Endothelial cell of umbilical vein (primary cell): ENCODE measurements at regions not wholly inside any gene's neighbourhood (a gene's known extent, or its start where the extent isn't known, plus 50 kb on each side); places are given as distances from the start of the nearest gene placed in this dataset.

Experiments used
- BruUV-seq: library from RNA; stranded (reverse); fragments of 400-500 nt; replicated peaks from 2 replicates; lab custom pipeline; 2021; lab: Mats Ljungman, UMichigan
- CTCF ChIA-PET: fragments of 300-600, 350-600 bp; sonication (Branson Sonifier 250); formaldehyde crosslinking; loops from one replicate; lab custom pipeline; 2021; ENCODE audit warnings: antibody characterized with exemption, inconsistent platforms; lab: Charles Lee
- POLR2A ChIA-PET: fragments of 300-600, 350-600 bp; sonication (Branson Sonifier 250); formaldehyde crosslinking; loops from one replicate; lab custom pipeline; 2021; ENCODE audit warnings: antibody characterized with exemption, inconsistent platforms; lab: Charles Lee
- DNase-seq: peaks from one replicate; pipeline ENCODE4 v3.0.0-alpha.2; 2011; ENCODE audit warnings: low read depth, low spot score
- FAIRE-seq: peaks from 2 replicates; lab custom pipeline; 2011; peaks lifted over from hg19 to GRCh38; lab: Jason Lieb, UNC
- H2AFZ ChIP-seq: 2 replicates; pipeline ENCODE4 v1.6.0; 2012; ENCODE audit warnings: low read depth, low read length, control low read depth, inconsistent platforms
- H3K27ac ChIP-seq: 2 replicates; pipeline ENCODE4 v1.5.1; 2011; ENCODE audit warnings: low read depth, mild to moderate bottlenecking, control low read depth, low read length, moderate library complexity; ENCODE audit not compliant: insufficient read depth
- H3K27me3 ChIP-seq, 2 experiments: 2 replicates each; pipeline versions ENCODE4 v1.6.0 to v1.6.1; 2011; ENCODE audit warnings: low read length in 2 of 2, mixed read lengths in 1 of 2; ENCODE audit not compliant: control insufficient read depth in 2 of 2, insufficient read depth in 2 of 2
- H3K36me3 ChIP-seq, 2 experiments: 2 replicates in 1 of 2; 3 replicates in 1 of 2; pipeline ENCODE4 v1.5.1; 2011; ENCODE audit warnings: low read length in 2 of 2, mild to moderate bottlenecking in 1 of 2, moderate library complexity in 1 of 2; ENCODE audit not compliant: control insufficient read depth in 2 of 2, insufficient read depth in 2 of 2; ENCODE audit errors: extremely low read depth in 1 of 2
- H3K4me1 ChIP-seq: 3 replicates; pipeline ENCODE4 v1.5.1; 2011; ENCODE audit warnings: mild to moderate bottlenecking, low read length; ENCODE audit not compliant: control insufficient read depth, insufficient read depth; ENCODE audit errors: extremely low read depth
- H3K4me2 ChIP-seq: 2 replicates; pipeline ENCODE4 v1.6.1; 2011; ENCODE audit warnings: low read length, control low read depth, mixed read lengths; ENCODE audit not compliant: insufficient read depth
- H3K4me3 ChIP-seq, 3 experiments: fragments of 200-600 bp in 1 of 3; sonication (generic), shearing (Covaris generic) in 1 of 3; replicated peaks in 1 of 3; 2 replicates each; pipeline ENCODE4 v1.5.1; 2011 to 2016; ENCODE audit warnings: control low read depth in 3 of 3, low read length in 3 of 3, mild to moderate bottlenecking in 2 of 3, inconsistent platforms in 1 of 3, low read depth in 1 of 3, moderate library complexity in 1 of 3; ENCODE audit not compliant: insufficient read depth in 1 of 3
- H3K79me2 ChIP-seq: 2 replicates; pipeline ENCODE4 v1.6.0; 2012; ENCODE audit warnings: low read length, inconsistent platforms; ENCODE audit not compliant: control insufficient read depth, insufficient read depth
- H3K9ac ChIP-seq: replicated peaks from 2 replicates; pipeline ENCODE3; 2011; ENCODE audit warnings: low read length, control low read depth; ENCODE audit not compliant: insufficient read depth; ENCODE audit errors: extremely low read depth
- H3K9me1 ChIP-seq: replicated peaks from 3 replicates; pipeline ENCODE4 v1.6.0; 2011; ENCODE audit warnings: mild to moderate bottlenecking, low read length; ENCODE audit not compliant: control insufficient read depth, insufficient read depth; ENCODE audit errors: extremely low read depth
- H3K9me3 ChIP-seq: replicated peaks from 2 replicates; pipeline ENCODE4 v1.5.1; 2012; ENCODE audit warnings: low read length, inconsistent platforms; ENCODE audit not compliant: control insufficient read depth, insufficient read depth
- H4K20me1 ChIP-seq: replicated peaks from 2 replicates; pipeline ENCODE3; 2011; ENCODE audit warnings: mild to moderate bottlenecking, low read length; ENCODE audit not compliant: control insufficient read depth, insufficient read depth; ENCODE audit errors: extremely low read depth
- CTCF ChIP-seq, 2 donors: IDR thresholded peaks; 1 replicate in 1 of 2; 2 replicates in 1 of 2; pipeline ENCODE4 v1.5.1; 2011; ENCODE audit warnings: low read length in 2 of 2, mild to moderate bottlenecking in 2 of 2, moderate library complexity in 2 of 2, control low read depth in 1 of 2, inconsistent platforms in 1 of 2, low read depth in 1 of 2; ENCODE audit not compliant: insufficient read depth in 1 of 2; ENCODE audit errors: extremely low read depth in 1 of 2
- EZH2 ChIP-seq: IDR thresholded peaks from 2 replicates; pipeline ENCODE4 v1.6.1; 2012; ENCODE audit warnings: borderline replicate concordance, low read depth, mild to moderate bottlenecking, moderate library complexity, low read length, inconsistent platforms; ENCODE audit not compliant: severe bottlenecking
- FOS ChIP-seq: IDR thresholded peaks from 2 replicates; pipeline ENCODE4 v1.6.1; 2011; ENCODE audit warnings: mild to moderate bottlenecking, low read length, moderate library complexity, borderline replicate concordance; ENCODE audit not compliant: insufficient read depth
- GATA2 ChIP-seq: IDR thresholded peaks from 2 replicates; pipeline ENCODE4 v1.7.0; 2011; ENCODE audit warnings: low read depth, mild to moderate bottlenecking, moderate library complexity, mixed read lengths, low read length; ENCODE audit not compliant: insufficient read length, insufficient read depth
- JUN ChIP-seq: IDR thresholded peaks from 2 replicates; pipeline ENCODE4 v1.6.1; 2011; ENCODE audit warnings: borderline replicate concordance, low read depth; ENCODE audit not compliant: insufficient read length, insufficient read depth
- MAX ChIP-seq: IDR thresholded peaks from 2 replicates; pipeline ENCODE4 v1.6.1; 2011; ENCODE audit not compliant: insufficient read depth, insufficient read length
- MYC ChIP-seq: IDR thresholded peaks from one replicate; pipeline ENCODE4 v1.6.1; 2011; ENCODE audit warnings: mild to moderate bottlenecking, low read depth, low read length
- POLR2A ChIP-seq: IDR thresholded peaks from 2 replicates; pipeline ENCODE4 v1.6.1; 2012; ENCODE audit warnings: low read depth, mild to moderate bottlenecking, control low read depth, low read length
- POLR2AphosphoS5 ChIP-seq: IDR thresholded peaks from 2 replicates; pipeline ENCODE4 v1.6.1; 2012; ENCODE audit warnings: low read depth, mild to moderate bottlenecking, control low read depth, low read length, moderate library complexity; ENCODE audit not compliant: insufficient read depth
- dilution Hi-C: fragments of 300-500 bp; cut with MboI; formaldehyde crosslinking; loops from one replicate; pipeline ENCODE4 v1.15.0; 2019; ENCODE audit warnings: low sequenced_read_pairs; ENCODE audit not compliant: extremely low pct_ligation_motif_present
- intact Hi-C: fragments of 100-400 bp; cut with micrococcal nuclease; formaldehyde crosslinking; loops from one replicate; pipeline ENCODE4 v1.10.0; 2022

- Histone ChIP-seq H3K79me2 (no peaks in the 10 kb centered on the region), H3K9me3 (no peaks in the 10 kb centered on the region), H2AFZ (no peak overlapping the region), H3K36me3 (no peaks in the 10 kb centered on the region), H4K20me1 (no peaks in the 10 kb centered on the region), H3K27me3 (no peaks in the 10 kb centered on the region), H3K4me2 (no peak overlapping the region), H3K9ac (no peak overlapping the region), H3K27ac (no peak overlapping the region), H3K4me3 (no peak overlapping the region), H3K4me1 (peaks cover 4% of the 10 kb centered on the region), H3K9me1 (no peaks in the 10 kb centered on the region)
- intact Hi-C loops, result no loop called here
- dilution Hi-C loops, result no loop called here
- BruUV-seq, result no TSS peak
- ChIA-PET CTCF (no interaction called here), POLR2A (no interaction called here)
- TF ChIP-seq FOS, result no peak
- TF ChIP-seq EZH2, result no peak
- no peak for TF ChIP-seq MAX
- TF ChIP-seq POLR2A, result no peak
- TF ChIP-seq JUN, result no peak
- TF ChIP-seq POLR2AphosphoS5, result no peak
- no peak for TF ChIP-seq CTCF (IDR thresholded peaks at IDR 0.05; ENCODE audit: extremely low read depth in 1 of 2, insufficient read depth in 1 of 2, low read depth in 1 of 2, low read length in 2 of 2)
- no peak for TF ChIP-seq MYC
- no peak for TF ChIP-seq GATA2
- DNase-seq (no peak), FAIRE-seq (no peak)
Measured at GRCh38 chr2:144986691-144987090, 466.8 kb upstream of the ZEB2 start.
